ENCODE measurements at regions not wholly inside any gene's neighbourhood (a gene's known extent, or its start where the extent isn't known, plus 50 kb on each side); places are given as distances from the start of the nearest gene placed in this dataset.
A peak's percentile ranks its signal among the peaks of the same experiment; 100 is the strongest.

GRCh38 chrX:39336671-39337311 lies 535.5 kb downstream of the MID1IP1 start:
- Histone ChIP-seq H3K36me3 (no peaks in the 10 kb centered on the region), H3K9me3 (no peaks in the 10 kb centered on the region), H3K27me3 (peaks cover 0 to 61% of the 10 kb centered on the region in 2 donors), H3K4me1 (no peaks in the 10 kb centered on the region), H3K27ac (peak overlapping the region; percentile 65 to 73), H3K4me3 (peak overlapping the region in 1 of 3 donors; percentile 19)
- no peak for DNase-seq (ENCODE audit: low spot score in 2 of 2)
- intact Hi-C loops (cut with DNase I; ENCODE audit: low total_unique reads): no loop called here
- TF ChIP-seq POLR2AphosphoS5 (IDR thresholded peaks at IDR 0.05) (no peak), CTCF (IDR thresholded peaks at IDR 0.05) (no peak), POLR2A (IDR thresholded peaks at IDR 0.05) (no peak)

- DNase-seq (ENCODE audit: low spot score in 2 of 2): no peak
- no peaks in the 10 kb centered on the region for H3K9me3 ChIP-seq
- intact Hi-C loops (cut with DNase I; ENCODE audit: low total_unique reads): no loop called here
- no peaks in the 10 kb centered on the region for H3K4me1 ChIP-seq
- H3K27ac ChIP-seq: peak overlapping the region; percentile 38 to 65
- peaks cover 0 to 68% of the 10 kb centered on the region in 2 donors for H3K27me3 ChIP-seq
- TF ChIP-seq CTCF (IDR thresholded peaks at IDR 0.05) (no peak), POLR2A (IDR thresholded peaks at IDR 0.05) (no peak), POLR2AphosphoS5 (IDR thresholded peaks at IDR 0.05) (no peak)
- H3K36me3 ChIP-seq: no peaks in the 10 kb centered on the region
- no peak overlapping the region for H3K4me3 ChIP-seq
Observed at GRCh38 chrX:39337451-39337850, 536.2 kb downstream of the MID1IP1 start.

GRCh38 chrX:39338583-39338982 lies 537.3 kb downstream of the MID1IP1 start:
- intact Hi-C loops (cut with DNase I; ENCODE audit: low total_unique reads): no loop called here
- Histone ChIP-seq H3K4me3 (no peak overlapping the region), H3K9me3 (no peaks in the 10 kb centered on the region), H3K36me3 (no peaks in the 10 kb centered on the region), H3K27ac (no peak overlapping the region), H3K27me3 (peaks cover 0 to 75% of the 10 kb centered on the region in 2 donors), H3K4me1 (no peaks in the 10 kb centered on the region)
- no peak for TF ChIP-seq POLR2AphosphoS5 (IDR thresholded peaks at IDR 0.05)
- DNase-seq (ENCODE audit: low spot score in 2 of 2): no peak

- H3K27ac ChIP-seq: no peak overlapping the region
- no peaks in the 10 kb centered on the region for H3K9me3 ChIP-seq
- TF ChIP-seq POLR2AphosphoS5 (IDR thresholded peaks at IDR 0.05) (no peak), POLR2A (IDR thresholded peaks at IDR 0.05) (no peak), CTCF (IDR thresholded peaks at IDR 0.05) (no peak)
- intact Hi-C loops (cut with DNase I; ENCODE audit: low total_unique reads): loop anchor here (10.0 kb wide), 1 partner anchor 1339 kb away; no protein-coding TSS in a partner anchor
- H3K36me3 ChIP-seq: no peaks in the 10 kb centered on the region
- H3K4me3 ChIP-seq: no peak overlapping the region
- no peaks in the 10 kb centered on the region for H3K4me1 ChIP-seq
- H3K27me3 ChIP-seq: peaks cover 0 to 42% of the 10 kb centered on the region in 2 donors
- no peak for DNase-seq (ENCODE audit: low spot score in 2 of 2)
Observed at GRCh38 chrX:39356119-39356807, 555.0 kb downstream of the MID1IP1 start.

GRCh38 chrX:39360101-39360500 lies 558.8 kb downstream of the MID1IP1 start:
- no peak for DNase-seq (ENCODE audit: low spot score in 2 of 2)
- Histone ChIP-seq H3K9me3 (no peaks in the 10 kb centered on the region), H3K4me1 (no peaks in the 10 kb centered on the region), H3K27ac (no peak overlapping the region), H3K36me3 (no peaks in the 10 kb centered on the region), H3K4me3 (no peak overlapping the region), H3K27me3 (peaks cover 0 to 61% of the 10 kb centered on the region in 2 donors)
- TF ChIP-seq POLR2AphosphoS5 (IDR thresholded peaks at IDR 0.05) (no peak), CTCF (IDR thresholded peaks at IDR 0.05) (no peak), POLR2A (IDR thresholded peaks at IDR 0.05) (no peak)
- intact Hi-C loops (cut with DNase I; ENCODE audit: low total_unique reads): no loop called here
